K562 (cell line): ENCODE measurements at regions not wholly inside any gene's neighbourhood (a gene's known extent, or its start where the extent isn't known, plus 50 kb on each side); places are given as distances from the start of the nearest gene placed in this dataset.
A peak's percentile ranks its signal among the peaks of the same experiment; 100 is the strongest.

ENCODE experiments used
- ATAC-seq: fragments of 200-7000 bp; cut with Tn5 transposase; 3 replicates; pipeline ENCODE4 v1.9.1; 2020; ENCODE audit warnings: moderate library complexity
- BruUV-seq: library from RNA; stranded (reverse); fragments of 400-500 nt; replicated peaks from 2 replicates; lab custom pipeline; 2021; lab: Mats Ljungman, UMichigan
- CTCF ChIA-PET: fragments of 300-600 bp; formaldehyde crosslinking; extraction: SDS; loops from one replicate; lab custom pipeline; 2021; ENCODE audit warnings: low intra/inter-chr PET ratio; lab: Yijun Ruan, JAX
- POLR2A ChIA-PET: fragments of 300-600, 350-650 bp; sonication (Branson Sonifier 250); formaldehyde crosslinking; extraction: SDS; loops from one replicate; lab custom pipeline; 2021; ENCODE audit warnings: antibody characterized with exemption, inconsistent platforms; lab: Yijun Ruan, JAX
- DNase-seq, 4 experiments: peaks; one replicate each; pipeline versions ENCODE4 v3.0.0 to v3.0.0-alpha.2; 2011 to 2018; ENCODE audit warnings: low spot score in 3 of 4, mixed read lengths in 3 of 4; ENCODE audit errors: extremely low read depth in 1 of 4
- FAIRE-seq: peaks from 2 replicates; lab custom pipeline; 2011; peaks lifted over from hg19 to GRCh38; lab: Jason Lieb, UNC
- H2AFZ ChIP-seq: 2 replicates; pipeline ENCODE4 v1.6.0; 2011; ENCODE audit warnings: low read depth, low read length, control low read depth, inconsistent platforms
- H3K27ac ChIP-seq: fragments of 200-600 bp; 3 replicates; pipeline ENCODE4 v1.8.0; 2011; ENCODE audit warnings: low read depth, mild to moderate bottlenecking, control low read depth, inconsistent platforms, low read length, moderate library complexity, mixed read lengths; ENCODE audit errors: extremely low read depth
- H3K27me3 ChIP-seq, 2 experiments: fragments of 300-600 bp in 1 of 2; 2 replicates in 1 of 2; 3 replicates in 1 of 2; pipeline versions ENCODE4 v1.6.0 to v1.8.0; 2011; ENCODE audit warnings: inconsistent platforms in 2 of 2, low read length in 2 of 2, mild to moderate bottlenecking in 1 of 2, mixed read lengths in 1 of 2, moderate library complexity in 1 of 2; ENCODE audit not compliant: control insufficient read depth in 2 of 2, insufficient read depth in 2 of 2
- H3K36me3 ChIP-seq: fragments of 300-600 bp; 3 replicates; pipeline ENCODE4 v1.8.0; 2011; ENCODE audit warnings: mild to moderate bottlenecking, low read length, inconsistent platforms; ENCODE audit not compliant: control insufficient read depth, insufficient read depth
- H3K4me1 ChIP-seq, 2 experiments: fragments of 200-600 bp in 1 of 2; replicated peaks in 1 of 2; 2 replicates in 1 of 2; 3 replicates in 1 of 2; pipeline versions ENCODE4 v1.5.1 to v1.8.0; 2011; ENCODE audit warnings: inconsistent platforms in 2 of 2, low read length in 2 of 2, mild to moderate bottlenecking in 1 of 2, mixed read lengths in 1 of 2, moderate library complexity in 1 of 2; ENCODE audit not compliant: control insufficient read depth in 2 of 2, insufficient read depth in 2 of 2
- H3K4me2 ChIP-seq: 2 replicates; pipeline ENCODE4 v1.6.1; 2011; ENCODE audit warnings: low read length, control low read depth, inconsistent platforms, mixed read lengths; ENCODE audit not compliant: insufficient read depth
- H3K4me3 ChIP-seq: fragments of 200-600 bp; sonication (generic), shearing (Covaris generic); 2 replicates; pipeline ENCODE4 v1.5.1; 2016; ENCODE audit warnings: control low read depth, inconsistent platforms
- H3K79me2 ChIP-seq: fragments of 200-600 bp; 3 replicates; pipeline ENCODE4 v1.8.0; 2011; ENCODE audit warnings: low read length, inconsistent platforms; ENCODE audit not compliant: control insufficient read depth, insufficient read depth
- H3K9ac ChIP-seq, 2 experiments: 2 replicates each; pipeline versions ENCODE4 v1.6.0 to v1.6.1; 2011; ENCODE audit warnings: low read depth in 2 of 2, low read length in 2 of 2, control low read depth in 1 of 2, inconsistent platforms in 1 of 2, mild to moderate bottlenecking in 1 of 2, mixed read lengths in 1 of 2; ENCODE audit not compliant: insufficient read depth in 1 of 2
- H3K9me1 ChIP-seq: one replicate; pipeline ENCODE4 v1.6.0; 2011; ENCODE audit warnings: inconsistent platforms, mild to moderate bottlenecking, low read length, moderate library complexity; ENCODE audit not compliant: control insufficient read depth, insufficient read depth
- H3K9me3 ChIP-seq: replicated peaks from 2 replicates; pipeline ENCODE4 v1.5.1; 2011; ENCODE audit warnings: low read depth, low read length, inconsistent platforms; ENCODE audit not compliant: control insufficient read depth, insufficient read depth
- H4K20me1 ChIP-seq: replicated peaks from 2 replicates; pipeline ENCODE4 v1.6.1; 2011; ENCODE audit warnings: low read length, inconsistent platforms, mixed read lengths; ENCODE audit not compliant: control insufficient read depth, insufficient read depth
- HOXB6 ChIP-seq: fragments of 250-450 bp; sonication (Bioruptor Pico); IDR thresholded peaks from 2 replicates; pipeline ENCODE4 v1.5.1; 2022; ENCODE audit warnings: mild to moderate bottlenecking, borderline replicate concordance
- MEF2D ChIP-seq: conservative IDR thresholded peaks from 2 replicates; pipeline ENCODE4 v1.6.1; 2016; ENCODE audit warnings: low read depth, missing genetic modification characterization, missing compliant biosample characterization
- MTA2 ChIP-seq: fragments of 450-650 bp; IDR thresholded peaks from 2 replicates; pipeline ENCODE4 v1.6.1; 2016; ENCODE audit warnings: low read depth
- NR4A1 ChIP-seq, 2 experiments: fragments of 250-450 bp in 1 of 2; fragments of 450-650 bp in 1 of 2; sonication (Bioruptor Pico) in 1 of 2; IDR thresholded peaks; 2 replicates each; pipeline versions ENCODE4 v1.4.0 to v1.6.1; 2016 to 2020; ENCODE audit warnings: mild to moderate bottlenecking in 2 of 2, missing compliant biosample characterization in 1 of 2, missing genetic modification characterization in 1 of 2, moderate library complexity in 1 of 2
- RBM15 ChIP-seq: fragments of 200-400 bp; formaldehyde crosslinking; IDR thresholded peaks from 2 replicates; pipeline ENCODE4 v1.6.1; 2018; ENCODE audit warnings: mild to moderate bottlenecking, low read length, moderate library complexity; ENCODE audit not compliant: insufficient read depth
- RFX5 ChIP-seq: IDR thresholded peaks from 2 replicates; pipeline ENCODE4 v1.6.1; 2011; ENCODE audit warnings: low read depth, mild to moderate bottlenecking, improper control_type of control experiment, low read length
- ZBTB11 ChIP-seq, 3 experiments: fragments of 200-800 bp in 1 of 3; fragments of 250-450 bp in 1 of 3; fragments of 450-650 bp in 1 of 3; sonication (Bioruptor Pico) in 1 of 3; sonication (Bioruptor generic) in 1 of 3; formaldehyde crosslinking in 1 of 3; IDR thresholded peaks; 2 replicates each; pipeline versions ENCODE4 v1.6.1 to v1.8.0; 2016 to 2022; ENCODE audit warnings: mild to moderate bottlenecking in 2 of 3, missing genetic modification characterization in 2 of 3, missing compliant biosample characterization in 1 of 3, moderate library complexity in 1 of 3
- ZFP1 ChIP-seq: fragments of 450-650 bp; formaldehyde crosslinking; IDR thresholded peaks from 2 replicates; pipeline ENCODE4 v1.4.0; 2020; ENCODE audit warnings: mild to moderate bottlenecking, mixed read lengths
- ZNF212 ChIP-seq: fragments of 450-650 bp; formaldehyde crosslinking; IDR thresholded peaks from 2 replicates; pipeline ENCODE4 v1.4.0; 2020; ENCODE audit warnings: mild to moderate bottlenecking
- ZNF316 ChIP-seq: fragments of 450-650 bp; IDR thresholded peaks from 2 replicates; pipeline ENCODE4 v1.6.1; 2016
- ZNF41 ChIP-seq: fragments of 250-450 bp; sonication (Bioruptor Pico); conservative IDR thresholded peaks from 2 replicates; pipeline ENCODE4 v1.4.0; 2020; ENCODE audit warnings: mild to moderate bottlenecking
- ZNF830 ChIP-seq: fragments of 250-450 bp; sonication (Bioruptor Pico); IDR thresholded peaks from 2 replicates; pipeline ENCODE4 v1.5.0; 2021; ENCODE audit warnings: mild to moderate bottlenecking
- WGBS: fragments of 100-300 bp; shearing (Covaris generic); methylation state at CpG from one replicate; pipeline ENCODE4 v1.1.6; 2016; ENCODE audit warnings: low coverage, mixed read lengths; ENCODE audit not compliant: insufficient coverage; ENCODE audit errors: missing lambda C conversion rate; 5-methylcytosine and 5-hydroxymethylcytosine counted together
- in situ Hi-C: fragments of 300-500 bp; cut with MboI; formaldehyde crosslinking; loops from 4 replicates; pipeline ENCODE4 v1.15.0; 2018; ENCODE audit warnings: inconsistent platforms, mixed read lengths
- intact Hi-C: fragments of 100-400 bp; cut with micrococcal nuclease; formaldehyde crosslinking; loops from 2 replicates; pipeline ENCODE4 v1.14.2; 2022

DNA sequence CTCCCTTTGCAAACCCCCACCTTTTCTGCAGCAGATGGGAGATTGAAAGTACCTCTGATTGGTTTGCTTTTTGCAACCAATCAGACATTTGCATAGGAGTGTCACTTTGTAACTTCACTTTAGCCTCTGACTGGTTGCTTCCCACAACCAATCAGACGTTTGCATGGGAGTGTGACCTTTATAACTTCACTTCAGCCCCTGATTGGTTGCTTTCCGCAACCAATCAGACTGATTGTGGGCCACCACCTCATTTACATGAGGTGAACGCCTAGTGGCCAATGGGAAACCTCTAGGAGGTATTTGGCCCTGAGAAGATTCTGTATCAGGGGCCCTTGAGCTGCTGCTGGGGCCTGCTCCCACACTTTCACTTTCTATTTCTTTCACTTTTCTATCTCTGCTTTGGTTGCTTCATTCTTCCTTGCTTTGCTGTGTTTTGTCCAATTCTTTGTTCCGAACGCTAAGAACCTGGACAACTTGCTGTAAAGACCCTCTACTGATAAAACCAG lies 106.0 kb upstream of the PRICKLE1 start:
- Histone ChIP-seq H3K9me1 (no peaks in the 10 kb centered on the region), H3K4me3 (no peak overlapping the region), H3K4me2 (no peak overlapping the region), H3K4me1 (no peaks in the 10 kb centered on the region), H3K9ac (no peak overlapping the region), H3K27me3 (no peaks in the 10 kb centered on the region), H3K79me2 (no peaks in the 10 kb centered on the region), H3K36me3 (no peaks in the 10 kb centered on the region), H2AFZ (no peak overlapping the region), H3K9me3 (no peaks in the 10 kb centered on the region), H3K27ac (no peak overlapping the region), H4K20me1 (no peaks in the 10 kb centered on the region)
- in situ Hi-C loops, result no loop called here
- WGBS, result 7% methylated on average over 5 of the region's 5 CpGs
- ChIA-PET POLR2A (no interaction called here), CTCF (no interaction called here)
- BruUV-seq, result no TSS peak
- no peak for FAIRE-seq
- TF ChIP-seq ZNF316 (no peak), MTA2 (no peak), ZNF41 (CRISPR knock-in tag) (no peak), RBM15 (no peak), ZFP1 (no peak), MEF2D (no peak), NR4A1 (CRISPR knock-in tag; IDR thresholded peaks at IDR 0.05) (no peak), NR4A1 (tag; IDR thresholded peaks at IDR 0.05) (no peak), ZBTB11 (CRISPR knock-in tag; IDR thresholded peaks at IDR 0.05) (no peak), ZNF212 (no peak), ZNF830 (CRISPR knock-in tag) (no peak), HOXB6 (CRISPR knock-in tag) (no peak), RFX5 (no peak)
- ATAC-seq, result peak; percentile 54
- DNase-seq, result peak in 1 of 4 experiments; percentile 6
- intact Hi-C loops, result no loop called here
